ENCODE measurements at regions not wholly inside any gene's neighbourhood (a gene's known extent, or its start where the extent isn't known, plus 50 kb on each side); places are given as distances from the start of the nearest gene placed in this dataset.
A peak's percentile ranks its signal among the peaks of the same experiment; 100 is the strongest.

DNA sequence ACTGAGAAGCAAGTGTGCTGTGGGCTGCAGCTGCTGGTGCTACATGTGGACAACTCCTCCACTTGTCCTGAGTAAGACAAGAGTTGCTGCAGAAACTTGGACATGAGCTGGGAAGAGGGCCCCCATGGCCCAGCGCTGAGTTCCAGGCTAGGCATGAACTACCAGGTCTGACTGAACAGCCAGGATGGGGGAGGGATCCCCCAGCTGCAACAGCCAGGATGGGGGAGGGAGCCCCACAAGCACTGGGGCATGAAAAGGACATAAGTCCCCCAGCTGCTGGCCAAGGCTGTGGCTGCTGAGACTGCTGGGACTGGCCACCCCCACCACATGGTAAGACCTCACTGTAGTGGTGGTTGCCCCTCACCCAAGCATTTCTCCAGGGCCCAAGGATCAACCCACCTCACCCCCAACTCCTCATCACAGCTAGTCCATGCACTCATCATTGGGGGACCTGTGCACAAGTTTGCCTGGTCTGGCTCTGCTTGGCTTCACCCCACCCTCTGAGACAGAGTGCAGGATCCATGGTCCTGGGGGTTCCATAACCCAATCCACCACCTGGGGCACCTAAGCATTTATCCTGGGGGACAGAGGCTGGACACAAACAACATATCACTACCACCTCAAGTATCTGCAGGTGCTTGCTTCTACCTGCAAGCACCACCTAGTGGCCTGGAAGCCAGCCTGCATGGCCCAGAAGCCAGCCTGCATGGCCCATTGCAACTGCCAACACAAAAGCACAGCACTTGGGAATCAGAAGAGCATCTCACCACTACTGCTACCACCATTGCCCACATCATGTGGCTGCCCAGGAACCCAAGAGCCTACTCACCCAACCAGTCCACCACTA lies 84.5 kb upstream of the STT3B start:
- TF ChIP-seq, protein P1, sequence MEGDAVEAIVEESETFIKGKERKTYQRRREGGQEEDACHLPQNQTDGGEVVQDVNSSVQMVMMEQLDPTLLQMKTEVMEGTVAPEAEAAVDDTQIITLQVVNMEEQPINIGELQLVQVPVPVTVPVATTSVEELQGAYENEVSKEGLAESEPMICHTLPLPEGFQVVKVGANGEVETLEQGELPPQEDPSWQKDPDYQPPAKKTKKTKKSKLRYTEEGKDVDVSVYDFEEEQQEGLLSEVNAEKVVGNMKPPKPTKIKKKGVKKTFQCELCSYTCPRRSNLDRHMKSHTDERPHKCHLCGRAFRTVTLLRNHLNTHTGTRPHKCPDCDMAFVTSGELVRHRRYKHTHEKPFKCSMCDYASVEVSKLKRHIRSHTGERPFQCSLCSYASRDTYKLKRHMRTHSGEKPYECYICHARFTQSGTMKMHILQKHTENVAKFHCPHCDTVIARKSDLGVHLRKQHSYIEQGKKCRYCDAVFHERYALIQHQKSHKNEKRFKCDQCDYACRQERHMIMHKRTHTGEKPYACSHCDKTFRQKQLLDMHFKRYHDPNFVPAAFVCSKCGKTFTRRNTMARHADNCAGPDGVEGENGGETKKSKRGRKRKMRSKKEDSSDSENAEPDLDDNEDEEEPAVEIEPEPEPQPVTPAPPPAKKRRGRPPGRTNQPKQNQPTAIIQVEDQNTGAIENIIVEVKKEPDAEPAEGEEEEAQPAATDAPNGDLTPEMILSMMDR (IDR thresholded peaks at IDR 0.05; ENCODE audit: extremely low read depth in 1 of 2, insufficient read depth in 1 of 2, low read depth in 1 of 2, low read length in 2 of 2): peak; percentile 53 to 74
- no peak for TF ChIP-seq EZH2 (IDR thresholded peaks at IDR 0.05; ENCODE audit: borderline replicate concordance, low read depth, low read length, severe bottlenecking)
- no peaks in the 10 kb centered on the region for H3K9me3 ChIP-seq (replicated peaks; ENCODE audit: control insufficient read depth, insufficient read depth, low read length)
- H3K9me1 ChIP-seq (replicated peaks; ENCODE audit: control insufficient read depth, extremely low read depth, insufficient read depth, low read length): no peaks in the 10 kb centered on the region
- ChIA-PET CTCF (interaction anchor here (0.9 to 1.5 kb wide), 7 partner anchors 10 to 1436 kb away, joined by 3 to 7 read pairs (median 3); no protein-coding TSS in a partner anchor), POLR2A (no interaction called here)
- intact Hi-C loops (cut with micrococcal nuclease) (loop anchor here (1.0 to 10.0 kb wide), 4 partner anchors 313 to 680 kb away; no protein-coding TSS in a partner anchor), dilution Hi-C loops (cut with MboI; ENCODE audit: extremely low pct_ligation_motif_present, low sequenced_read_pairs) (no loop called here)
- peak; percentile 26 for DNase-seq (ENCODE audit: low read depth, low spot score)
- no peak overlapping the region for H3K9ac ChIP-seq (replicated peaks; ENCODE audit: extremely low read depth, insufficient read depth, low read length)
- no peaks in the 10 kb centered on the region for H3K4me1 ChIP-seq (ENCODE audit: control insufficient read depth, extremely low read depth, insufficient read depth, low read length)
- H3K79me2 ChIP-seq (ENCODE audit: control insufficient read depth, insufficient read depth, low read length): no peaks in the 10 kb centered on the region
- no peaks in the 10 kb centered on the region for H4K20me1 ChIP-seq (replicated peaks; ENCODE audit: control insufficient read depth, extremely low read depth, insufficient read depth, low read length)
- no TSS peak for BruUV-seq (replicated peaks)
- no peak overlapping the region for H2AFZ ChIP-seq (ENCODE audit: low read depth, low read length)
- peak; percentile 42 for FAIRE-seq
- H3K4me2 ChIP-seq (ENCODE audit: insufficient read depth, low read length): no peak overlapping the region
- no peak overlapping the region for H3K4me3 ChIP-seq (replicated peaks in 1 of 3; ENCODE audit: insufficient read depth in 1 of 3, low read depth in 1 of 3, low read length in 3 of 3)
- H3K27me3 ChIP-seq (ENCODE audit: control insufficient read depth in 2 of 2, insufficient read depth in 2 of 2, low read length in 2 of 2): no peaks in the 10 kb centered on the region
- H3K27ac ChIP-seq (ENCODE audit: insufficient read depth, low read depth, low read length): no peak overlapping the region
- H3K36me3 ChIP-seq (ENCODE audit: control insufficient read depth in 2 of 2, extremely low read depth in 1 of 2, insufficient read depth in 2 of 2, low read length in 2 of 2): no peaks in the 10 kb centered on the region

DNA sequence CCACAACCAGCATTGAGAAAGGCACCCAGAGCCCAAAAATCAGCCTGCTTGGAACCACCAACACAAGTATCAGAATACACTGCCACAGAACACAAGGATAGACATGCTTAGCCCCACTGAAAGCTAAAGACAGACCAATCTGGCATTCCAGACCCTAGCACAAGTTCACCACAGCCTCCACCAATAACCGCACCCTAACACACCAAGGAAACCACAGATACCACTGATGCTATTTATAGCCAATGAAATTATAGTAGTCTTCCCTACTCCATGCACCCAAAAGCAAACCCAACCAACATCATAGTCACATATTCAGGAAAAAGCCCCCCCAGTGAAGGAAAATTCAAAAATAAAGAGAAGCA lies 83.9 kb upstream of the STT3B start:
- Histone ChIP-seq H2AFZ (ENCODE audit: low read depth, low read length) (no peak overlapping the region), H3K4me1 (ENCODE audit: control insufficient read depth, extremely low read depth, insufficient read depth, low read length) (no peaks in the 10 kb centered on the region), H3K9me3 (replicated peaks; ENCODE audit: control insufficient read depth, insufficient read depth, low read length) (no peaks in the 10 kb centered on the region), H3K27ac (ENCODE audit: insufficient read depth, low read depth, low read length) (no peak overlapping the region), H3K4me2 (ENCODE audit: insufficient read depth, low read length) (no peak overlapping the region), H3K9me1 (replicated peaks; ENCODE audit: control insufficient read depth, extremely low read depth, insufficient read depth, low read length) (no peaks in the 10 kb centered on the region), H3K9ac (replicated peaks; ENCODE audit: extremely low read depth, insufficient read depth, low read length) (no peak overlapping the region), H3K4me3 (replicated peaks in 1 of 3; ENCODE audit: insufficient read depth in 1 of 3, low read depth in 1 of 3, low read length in 3 of 3) (no peak overlapping the region), H3K27me3 (ENCODE audit: control insufficient read depth in 2 of 2, insufficient read depth in 2 of 2, low read length in 2 of 2) (no peaks in the 10 kb centered on the region), H4K20me1 (replicated peaks; ENCODE audit: control insufficient read depth, extremely low read depth, insufficient read depth, low read length) (no peaks in the 10 kb centered on the region), H3K36me3 (ENCODE audit: control insufficient read depth in 2 of 2, extremely low read depth in 1 of 2, insufficient read depth in 2 of 2, low read length in 2 of 2) (no peaks in the 10 kb centered on the region), H3K79me2 (ENCODE audit: control insufficient read depth, insufficient read depth, low read length) (no peaks in the 10 kb centered on the region)
- DNase-seq (ENCODE audit: low read depth, low spot score) (no peak), FAIRE-seq (no peak)
- TF ChIP-seq POLR2A (IDR thresholded peaks at IDR 0.05; ENCODE audit: low read depth, low read length) (no peak), MYC (IDR thresholded peaks at IDR 0.05; ENCODE audit: low read depth, low read length) (no peak), FOS (IDR thresholded peaks at IDR 0.05; ENCODE audit: borderline replicate concordance, insufficient read depth, low read length) (no peak), JUN (IDR thresholded peaks at IDR 0.05; ENCODE audit: borderline replicate concordance, insufficient read depth, insufficient read length, low read depth) (no peak), POLR2AphosphoS5 (IDR thresholded peaks at IDR 0.05; ENCODE audit: insufficient read depth, low read depth, low read length) (no peak), GATA2 (IDR thresholded peaks at IDR 0.05; ENCODE audit: insufficient read depth, insufficient read length, low read depth, low read length) (no peak), EZH2 (IDR thresholded peaks at IDR 0.05; ENCODE audit: borderline replicate concordance, low read depth, low read length, severe bottlenecking) (no peak)
- TF ChIP-seq, protein P1 (IDR thresholded peaks at IDR 0.05; ENCODE audit: extremely low read depth in 1 of 2, insufficient read depth in 1 of 2, low read depth in 1 of 2, low read length in 2 of 2): no peak
- TF ChIP-seq, protein P2, sequence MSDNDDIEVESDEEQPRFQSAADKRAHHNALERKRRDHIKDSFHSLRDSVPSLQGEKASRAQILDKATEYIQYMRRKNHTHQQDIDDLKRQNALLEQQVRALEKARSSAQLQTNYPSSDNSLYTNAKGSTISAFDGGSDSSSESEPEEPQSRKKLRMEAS (IDR thresholded peaks at IDR 0.05; ENCODE audit: insufficient read depth, insufficient read length): no peak
- POLR2A ChIA-PET: no interaction called here
- dilution Hi-C loops (cut with MboI; ENCODE audit: extremely low pct_ligation_motif_present, low sequenced_read_pairs): no loop called here
- intact Hi-C loops (cut with micrococcal nuclease): loop anchor here (1.0 to 10.0 kb wide), 4 partner anchors 314 to 681 kb away; no protein-coding TSS in a partner anchor
- CTCF ChIA-PET: interaction anchor here (0.9 to 1.4 kb wide), 3 partner anchors 11 to 283 kb away, joined by 3 to 4 read pairs (median 4); no protein-coding TSS in a partner anchor
- BruUV-seq (replicated peaks): no TSS peak

All from endothelial cell of umbilical vein (primary cell).